OCI-LY3 (cell line): ENCODE measurements at regions not wholly inside any gene's neighbourhood (a gene's known extent, or its start where the extent isn't known, plus 50 kb on each side); places are given as distances from the start of the nearest gene placed in this dataset.

Experiments
- EZH2phosphoT487 ChIP-seq: fragments of 200-600 bp; shearing (Covaris generic); IDR thresholded peaks from 2 replicates; pipeline ENCODE4 v1.6.1; 2018; ENCODE audit warnings: antibody characterized with exemption, mixed run types, low read depth
- TF ChIP-seq, protein P1 (sequence below): fragments of 200-600, 300-600 bp; sonication (generic); IDR thresholded peaks from 2 replicates; pipeline ENCODE4 v1.5.1; 2014; ENCODE audit warnings: antibody characterized with exemption, low read length, low read depth

DNA sequence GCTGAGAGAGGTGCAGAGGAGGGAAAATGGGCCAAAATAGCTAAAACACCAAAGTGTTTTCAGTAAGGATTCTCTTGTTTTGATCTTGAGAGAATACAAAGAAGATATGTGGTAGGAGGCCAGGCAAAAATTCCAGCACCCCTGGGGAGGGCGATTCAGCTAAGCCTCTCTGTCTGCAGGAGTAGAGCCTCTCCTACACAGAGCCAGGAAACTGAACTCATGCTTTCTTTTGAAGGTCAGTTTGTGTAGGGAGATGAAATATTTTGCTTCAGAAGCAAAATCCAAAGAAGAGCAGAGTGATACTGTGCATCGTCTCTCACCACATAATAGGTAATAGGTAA, 565.0 kb downstream of the FGF9 start:
- TF ChIP-seq, protein P1, sequence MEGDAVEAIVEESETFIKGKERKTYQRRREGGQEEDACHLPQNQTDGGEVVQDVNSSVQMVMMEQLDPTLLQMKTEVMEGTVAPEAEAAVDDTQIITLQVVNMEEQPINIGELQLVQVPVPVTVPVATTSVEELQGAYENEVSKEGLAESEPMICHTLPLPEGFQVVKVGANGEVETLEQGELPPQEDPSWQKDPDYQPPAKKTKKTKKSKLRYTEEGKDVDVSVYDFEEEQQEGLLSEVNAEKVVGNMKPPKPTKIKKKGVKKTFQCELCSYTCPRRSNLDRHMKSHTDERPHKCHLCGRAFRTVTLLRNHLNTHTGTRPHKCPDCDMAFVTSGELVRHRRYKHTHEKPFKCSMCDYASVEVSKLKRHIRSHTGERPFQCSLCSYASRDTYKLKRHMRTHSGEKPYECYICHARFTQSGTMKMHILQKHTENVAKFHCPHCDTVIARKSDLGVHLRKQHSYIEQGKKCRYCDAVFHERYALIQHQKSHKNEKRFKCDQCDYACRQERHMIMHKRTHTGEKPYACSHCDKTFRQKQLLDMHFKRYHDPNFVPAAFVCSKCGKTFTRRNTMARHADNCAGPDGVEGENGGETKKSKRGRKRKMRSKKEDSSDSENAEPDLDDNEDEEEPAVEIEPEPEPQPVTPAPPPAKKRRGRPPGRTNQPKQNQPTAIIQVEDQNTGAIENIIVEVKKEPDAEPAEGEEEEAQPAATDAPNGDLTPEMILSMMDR = no peak
- no peak for TF ChIP-seq EZH2phosphoT487
